ENCODE measurements at regions not wholly inside any gene's neighbourhood (a gene's known extent, or its start where the extent isn't known, plus 50 kb on each side); places are given as distances from the start of the nearest gene placed in this dataset.
"Not testable (repeated sequence)": the region's sequence is repeated elsewhere in the genome, so short reads cannot be mapped to it uniquely, and the experiment has no call there.

DNA sequence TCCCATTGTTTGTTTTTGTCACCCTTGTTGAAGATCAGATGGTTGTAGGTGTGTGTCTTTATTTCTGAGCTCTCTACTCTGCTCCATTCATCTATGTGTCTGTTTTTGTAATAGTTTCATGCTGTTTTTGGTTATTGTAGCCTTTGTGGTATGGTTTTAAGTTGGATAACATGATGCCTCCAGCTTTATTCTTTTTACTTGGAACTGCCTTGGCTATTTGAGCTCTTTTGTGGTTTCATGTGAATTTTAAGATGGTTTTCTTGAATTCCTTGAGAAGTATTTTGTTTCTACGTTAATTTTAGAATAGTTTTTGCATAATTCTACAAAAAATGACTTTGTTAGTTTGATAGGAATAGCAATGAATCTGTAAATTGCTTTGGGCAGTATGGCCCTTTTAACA is 170.0 kb upstream of the IGFBP3 start:
- no peak for DNase-seq

DNA sequence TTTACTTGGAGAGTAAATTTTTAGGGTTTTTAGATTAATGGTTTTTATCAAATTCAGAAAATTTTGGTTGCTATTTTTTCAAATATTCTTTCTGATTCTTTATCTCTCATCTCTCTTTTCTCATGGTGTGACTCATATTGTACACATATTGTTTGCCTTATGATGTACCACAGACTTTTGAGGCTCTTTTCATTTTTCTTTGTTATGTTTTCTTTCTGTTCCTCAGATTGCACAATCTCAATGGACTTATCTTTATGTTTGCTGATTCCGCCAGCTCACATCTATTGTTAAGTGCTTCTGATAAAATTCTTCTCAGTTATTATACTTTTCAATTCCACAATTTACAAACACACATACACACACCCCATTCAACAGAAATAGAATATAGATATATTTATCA is 168.2 kb upstream of the IGFBP3 start:
- DNase-seq = no peak

DNA sequence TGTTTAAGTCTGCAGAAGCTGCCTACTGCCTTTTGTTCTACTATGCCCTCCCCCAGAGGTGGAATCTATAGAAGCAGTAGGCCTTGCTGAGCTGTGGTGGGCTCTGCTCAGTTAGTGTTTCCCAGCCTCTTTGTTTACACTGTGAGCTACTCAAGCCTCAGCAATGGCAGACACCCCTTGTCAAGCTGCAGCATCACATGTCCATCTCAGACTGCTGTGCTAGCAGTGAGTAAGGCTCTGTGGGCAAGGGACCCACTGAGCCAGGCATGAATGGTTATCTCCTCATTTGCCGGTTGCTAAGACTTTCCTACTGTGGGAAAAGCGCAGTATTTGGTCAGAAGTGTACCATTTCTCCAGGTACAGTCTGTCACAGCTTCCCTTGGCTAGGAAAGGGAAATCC is 167.4 kb upstream of the IGFBP3 start:
- not testable (repeated sequence) for DNase-seq

DNA sequence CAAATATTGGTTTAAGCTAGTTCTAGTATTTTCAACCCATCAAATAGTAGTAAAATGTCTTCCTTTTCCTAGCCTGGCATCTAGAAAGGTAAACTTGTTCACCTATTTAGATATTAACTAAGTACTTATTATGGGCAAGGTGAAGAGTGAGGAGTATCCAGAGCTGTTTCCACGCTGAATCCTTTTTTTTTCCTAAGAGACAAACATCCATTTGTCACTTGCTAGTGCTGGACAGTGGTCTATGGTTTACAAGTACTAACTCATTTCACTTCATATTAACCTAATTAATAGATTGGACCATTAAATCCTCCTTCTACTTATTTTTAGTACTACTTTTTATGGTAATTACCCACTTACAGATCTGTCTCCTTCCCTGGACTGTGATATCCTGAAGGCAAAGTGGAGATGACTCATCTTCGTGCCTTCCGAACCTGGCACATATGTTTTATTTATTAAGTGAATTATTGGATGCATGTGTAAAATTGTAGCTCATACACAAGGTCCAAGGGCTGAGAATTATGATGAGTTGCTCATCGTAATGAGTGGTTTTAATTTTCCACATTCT is 159.6 kb upstream of the IGFBP3 start:
- no peak for DNase-seq

DNA sequence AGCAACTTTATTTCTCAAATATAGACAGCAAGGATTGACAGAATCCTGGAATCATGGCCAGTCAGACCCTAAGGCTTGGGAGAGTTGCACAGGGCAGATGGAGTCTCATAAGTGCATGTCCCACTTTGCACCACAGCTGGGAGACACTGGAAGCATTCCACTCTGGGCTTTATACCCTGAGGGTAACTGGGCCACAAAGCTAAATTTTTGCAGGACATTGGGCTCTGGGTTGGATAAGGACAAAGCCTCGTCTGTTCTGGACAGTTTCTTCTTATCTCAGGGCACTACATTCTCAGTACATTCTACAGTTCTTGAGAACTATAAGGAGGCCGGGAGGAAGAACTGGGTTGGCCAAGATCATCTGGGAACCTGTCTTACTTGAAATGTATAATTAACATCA is 158.3 kb upstream of the IGFBP3 start:
- no peak for DNase-seq

DNA sequence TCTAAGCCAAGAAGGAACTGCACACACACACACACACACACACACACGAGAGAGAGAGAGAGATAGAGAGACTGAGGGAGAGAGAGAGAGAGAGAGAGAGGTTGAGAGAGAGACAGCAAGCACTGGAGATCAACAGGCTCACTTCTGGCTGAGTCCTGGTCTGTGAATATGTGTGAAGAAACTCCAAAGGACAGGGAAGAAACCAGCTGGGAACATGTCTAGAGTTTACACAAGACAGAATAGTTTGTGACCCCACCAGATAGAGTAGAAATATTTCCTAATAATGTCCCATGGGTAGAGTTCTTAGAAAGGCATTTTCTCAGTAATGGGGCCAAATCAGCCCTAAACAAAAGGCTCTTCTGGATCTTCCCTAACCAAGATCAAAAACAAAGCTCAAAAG is 155.5 kb upstream of the IGFBP3 start:
- DNase-seq = no peak

DNA sequence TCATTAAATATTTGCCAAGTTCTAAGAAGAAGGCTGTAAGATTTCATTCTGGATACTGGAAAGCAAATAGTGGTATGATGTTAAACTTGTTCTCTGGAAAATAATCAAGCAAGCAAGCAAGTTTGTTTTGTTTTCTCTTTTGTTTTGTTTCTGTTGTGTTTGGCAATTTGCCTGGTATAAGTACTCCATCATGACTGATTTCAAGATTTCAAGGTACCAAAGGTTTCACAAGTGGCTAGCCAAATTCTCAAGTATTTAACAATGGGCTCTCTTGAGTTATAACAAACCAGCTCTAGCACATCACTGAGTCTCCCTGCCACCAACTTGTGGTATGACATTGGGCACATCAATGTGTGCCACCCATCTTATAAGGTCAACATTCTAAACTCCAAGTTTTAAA is 151.7 kb upstream of the IGFBP3 start:
- no peak for DNase-seq

DNA sequence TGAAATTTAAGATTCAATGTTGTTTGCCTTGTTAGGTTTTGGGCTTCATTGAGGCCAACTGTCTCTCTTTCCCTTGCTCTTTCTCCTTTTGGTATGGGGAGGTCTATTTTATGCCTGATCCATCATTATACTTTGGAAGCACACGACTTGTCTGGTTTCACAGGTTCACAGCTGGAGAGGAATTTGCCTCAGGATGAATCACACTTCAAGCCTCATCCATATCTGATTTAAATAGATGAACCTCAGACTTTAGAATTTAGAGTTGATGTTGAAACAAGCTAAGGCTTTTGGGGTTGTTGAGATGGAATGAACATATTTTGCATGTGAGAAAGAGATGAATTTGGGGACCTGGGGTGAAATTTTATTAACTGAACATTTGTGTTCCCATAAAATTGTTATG is 150.5 kb upstream of the IGFBP3 start:
- DNase-seq = no peak

DNA sequence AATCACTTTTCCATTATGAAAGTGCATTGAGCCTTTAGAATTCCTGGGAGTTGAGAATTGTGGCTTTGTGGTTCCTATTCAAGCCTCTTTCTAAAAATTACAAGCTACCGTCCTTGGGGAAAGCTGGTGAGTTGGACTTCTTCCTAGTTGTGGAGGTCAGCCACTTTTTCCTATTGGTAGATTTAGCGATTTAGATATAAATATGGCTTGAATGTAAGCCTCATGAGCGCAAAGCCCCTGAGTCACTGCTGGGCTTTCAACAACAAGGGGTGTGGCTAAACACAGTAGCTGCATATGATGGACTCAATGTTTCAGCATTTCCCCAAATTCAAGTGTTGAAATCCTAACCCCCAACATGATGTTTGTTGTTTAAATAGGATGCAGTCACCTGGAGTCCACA is 150.0 kb upstream of the IGFBP3 start:
- DNase-seq = no peak

DNA sequence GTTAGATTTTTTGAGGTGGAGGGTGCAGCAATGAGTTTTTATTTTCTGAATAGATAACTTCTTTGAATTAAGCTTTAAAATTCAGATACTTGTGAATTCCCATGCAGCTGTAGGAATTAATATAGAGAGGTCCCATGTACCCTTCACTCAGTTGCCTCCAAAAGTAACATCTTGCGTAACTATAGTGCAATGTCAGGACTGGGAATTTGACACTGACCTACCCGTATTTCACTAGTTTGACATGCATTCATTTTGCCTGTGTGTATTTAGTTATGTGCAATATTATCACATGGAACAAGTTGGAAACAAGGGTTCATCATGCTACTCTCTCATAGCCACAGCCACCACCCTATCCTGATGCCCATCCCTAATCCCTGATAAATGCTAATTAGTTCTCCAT is 147.1 kb upstream of the IGFBP3 start:
- no peak for DNase-seq

DNA sequence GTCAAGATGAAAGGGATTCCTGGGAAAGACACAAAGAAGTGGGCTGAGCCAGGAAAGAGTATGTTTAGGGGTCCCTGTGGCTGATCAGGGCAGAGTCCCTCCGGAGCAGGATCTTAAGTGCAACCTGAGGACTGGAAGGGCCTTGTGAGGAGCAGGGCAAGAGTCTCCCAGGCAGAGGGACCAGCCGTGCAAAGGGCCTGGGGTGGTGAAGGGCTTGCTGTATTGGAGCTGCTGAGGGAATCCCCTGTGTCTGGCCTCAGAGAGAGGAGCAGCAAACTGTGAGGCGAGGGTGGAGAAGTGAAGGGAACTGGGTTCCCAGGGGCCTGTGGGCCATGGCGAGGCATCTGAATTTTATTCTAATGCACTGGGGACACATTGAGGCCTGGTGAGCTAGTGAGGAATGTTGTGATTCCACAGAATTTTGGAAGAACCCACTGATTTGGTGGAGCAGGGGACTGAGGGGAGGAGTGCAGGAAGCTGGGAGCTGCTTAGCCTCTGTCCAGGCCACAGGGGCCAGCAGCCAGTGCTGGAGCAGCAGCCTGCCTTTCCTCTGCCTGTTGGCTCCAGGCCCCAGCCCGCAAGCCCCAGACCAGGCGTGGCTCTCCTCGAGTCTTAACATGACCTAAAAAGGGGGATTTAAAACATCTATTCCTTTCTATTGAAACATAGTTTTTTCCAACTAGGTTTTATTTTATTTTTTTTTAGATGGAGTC is 138.4 kb upstream of the IGFBP3 start:
- DNase-seq = no peak

DNA sequence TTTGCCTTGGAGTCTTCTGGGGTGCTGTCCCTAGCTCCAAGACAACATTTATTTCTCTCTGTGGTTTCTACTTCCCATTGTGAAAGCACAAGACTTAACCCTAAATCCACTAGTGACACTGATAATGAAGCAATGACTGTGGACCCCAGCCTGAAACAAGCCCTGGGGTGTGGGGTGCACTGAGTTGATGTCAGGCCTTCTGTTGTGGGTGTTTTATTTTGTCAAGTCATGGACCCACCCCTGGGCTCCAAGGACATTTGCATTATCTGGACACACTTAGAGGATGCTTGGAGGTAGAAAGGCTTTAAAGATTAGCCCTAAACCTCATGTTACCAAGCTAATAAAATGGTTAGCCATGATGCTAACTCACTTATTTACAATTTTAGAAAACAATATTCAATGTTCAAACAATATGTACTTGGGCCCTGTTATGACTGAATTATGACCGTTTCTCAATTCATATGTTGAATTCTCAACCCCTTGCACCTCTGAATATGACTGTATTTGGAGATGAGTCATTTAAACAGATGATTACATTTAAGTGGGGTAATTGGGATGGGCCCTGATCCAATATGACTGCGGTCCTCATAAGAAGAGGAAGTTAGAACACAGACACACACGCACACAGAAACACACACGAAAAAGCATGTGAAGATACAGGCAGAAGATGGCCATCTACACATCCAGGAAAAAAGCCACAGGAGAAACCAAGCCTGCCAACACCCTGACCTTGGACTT is 137.2 kb upstream of the IGFBP3 start:
- DNase-seq = no peak

DNA sequence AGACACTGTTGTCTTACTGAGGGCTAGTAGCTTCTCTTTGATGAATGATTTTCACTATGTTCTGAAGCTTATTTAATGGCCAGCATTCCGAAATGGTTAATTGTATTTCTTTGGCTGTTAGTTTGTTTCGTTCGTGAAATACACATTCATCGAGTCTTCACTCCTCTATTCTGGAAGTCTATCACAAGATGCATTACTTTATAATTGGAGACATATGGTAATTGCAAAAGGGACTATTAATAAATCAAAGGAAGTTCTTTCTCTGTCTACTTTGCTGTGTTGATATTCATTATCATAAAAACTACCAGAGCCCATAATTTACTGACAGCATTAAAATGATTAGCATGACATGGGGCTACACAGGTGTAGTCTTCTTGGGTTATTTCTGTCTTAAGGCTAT is 133.8 kb upstream of the IGFBP3 start:
- DNase-seq = no peak

DNA sequence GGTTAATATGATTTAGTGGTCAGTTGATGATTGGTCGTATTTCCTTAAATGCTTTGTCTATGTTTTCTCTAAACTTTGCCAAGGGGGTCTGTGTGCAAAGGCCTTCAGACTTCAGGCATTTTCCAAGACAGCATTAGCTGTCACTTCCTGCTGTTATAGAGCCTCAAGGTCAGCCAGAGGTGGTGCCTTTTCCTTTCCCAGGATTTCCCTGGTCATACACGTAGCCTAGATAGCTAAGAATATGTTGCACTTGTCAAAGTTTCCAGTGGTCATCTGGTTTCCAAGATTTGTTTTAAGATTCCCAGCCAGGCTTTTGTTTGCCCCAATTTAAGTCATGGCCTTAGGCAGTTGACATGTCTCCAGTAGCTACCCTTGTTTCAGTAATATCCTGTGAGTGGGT is 133.2 kb upstream of the IGFBP3 start:
- no peak for DNase-seq

DNA sequence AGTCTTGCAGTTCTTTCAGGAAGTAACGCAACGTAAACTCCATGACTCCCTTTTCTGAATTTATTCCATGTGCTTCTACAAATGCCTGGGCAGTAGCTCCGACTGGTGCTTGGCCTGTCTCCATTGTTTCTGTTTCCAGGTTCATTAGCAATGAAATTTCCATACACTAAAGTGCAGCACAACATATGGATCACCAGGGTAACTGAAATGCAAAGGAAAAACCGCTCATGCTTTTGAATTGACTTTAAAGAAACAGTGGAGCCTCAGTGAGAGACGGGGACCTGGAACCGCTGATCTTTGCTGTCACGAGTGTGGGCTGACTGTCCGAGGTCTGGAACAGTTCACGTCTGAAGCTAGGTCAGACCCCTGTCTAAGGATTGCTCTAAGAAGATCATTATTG is 126.5 kb upstream of the IGFBP3 start:
- DNase-seq = no peak

DNA sequence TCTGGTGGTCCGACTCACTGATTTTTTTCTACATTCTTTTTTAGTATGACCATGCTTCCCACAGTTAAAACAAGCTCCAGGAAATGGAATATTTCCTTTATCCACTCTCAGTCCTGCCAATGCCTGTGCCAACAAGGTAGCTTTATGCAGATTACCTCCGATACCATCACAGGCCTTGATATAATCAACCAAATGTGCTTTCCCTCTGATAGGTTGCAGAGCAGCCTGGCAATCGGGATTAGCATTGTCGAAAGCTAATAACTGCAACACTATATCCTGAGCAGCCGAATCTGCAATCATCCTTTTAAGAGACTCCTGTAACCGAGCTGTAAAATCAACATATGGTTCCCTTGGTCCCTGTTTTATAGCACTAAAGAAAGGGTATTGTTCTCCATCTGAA is 122.3 kb upstream of the IGFBP3 start:
- not testable (repeated sequence) for DNase-seq

DNA sequence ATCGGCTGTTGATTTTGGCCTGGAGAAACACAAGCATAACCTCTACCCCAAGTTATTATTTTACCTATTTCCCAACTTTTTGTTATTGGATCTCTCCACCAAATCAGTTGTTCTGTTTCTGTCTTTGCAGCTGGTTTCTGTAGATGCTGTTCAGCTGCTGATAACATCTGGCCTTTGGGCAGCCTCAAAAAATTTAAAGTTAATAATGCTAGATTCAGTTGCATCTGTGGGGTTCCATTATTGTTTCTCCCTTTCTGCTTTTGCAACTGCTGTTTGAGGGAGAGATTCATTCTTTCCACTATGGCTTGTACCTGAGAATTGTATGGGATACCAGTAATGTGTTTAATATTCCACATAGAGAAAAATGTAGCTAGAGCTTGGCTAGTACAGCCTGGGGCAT is 118.7 kb upstream of the IGFBP3 start:
- not testable (repeated sequence) for DNase-seq

DNA sequence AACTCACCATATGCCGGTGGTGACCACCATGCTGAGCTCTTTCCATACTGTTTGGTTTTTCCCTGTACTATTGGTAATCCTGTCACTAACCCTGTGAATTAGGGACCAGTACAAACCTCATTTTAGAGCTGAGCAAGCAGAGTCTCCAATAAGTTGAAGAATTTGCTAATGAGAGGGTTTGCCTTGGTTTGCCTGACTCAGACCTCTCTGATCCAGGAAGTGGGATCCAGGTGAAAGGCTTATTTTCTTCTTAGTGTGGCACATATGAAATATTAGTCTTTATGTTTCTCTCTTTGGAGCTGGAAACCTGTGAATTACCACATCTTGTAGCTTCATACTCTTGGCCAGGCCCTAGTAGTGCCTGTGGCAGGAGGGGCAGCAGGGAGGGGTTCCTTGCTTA is 114.1 kb upstream of the IGFBP3 start:
- DNase-seq = no peak

DNA sequence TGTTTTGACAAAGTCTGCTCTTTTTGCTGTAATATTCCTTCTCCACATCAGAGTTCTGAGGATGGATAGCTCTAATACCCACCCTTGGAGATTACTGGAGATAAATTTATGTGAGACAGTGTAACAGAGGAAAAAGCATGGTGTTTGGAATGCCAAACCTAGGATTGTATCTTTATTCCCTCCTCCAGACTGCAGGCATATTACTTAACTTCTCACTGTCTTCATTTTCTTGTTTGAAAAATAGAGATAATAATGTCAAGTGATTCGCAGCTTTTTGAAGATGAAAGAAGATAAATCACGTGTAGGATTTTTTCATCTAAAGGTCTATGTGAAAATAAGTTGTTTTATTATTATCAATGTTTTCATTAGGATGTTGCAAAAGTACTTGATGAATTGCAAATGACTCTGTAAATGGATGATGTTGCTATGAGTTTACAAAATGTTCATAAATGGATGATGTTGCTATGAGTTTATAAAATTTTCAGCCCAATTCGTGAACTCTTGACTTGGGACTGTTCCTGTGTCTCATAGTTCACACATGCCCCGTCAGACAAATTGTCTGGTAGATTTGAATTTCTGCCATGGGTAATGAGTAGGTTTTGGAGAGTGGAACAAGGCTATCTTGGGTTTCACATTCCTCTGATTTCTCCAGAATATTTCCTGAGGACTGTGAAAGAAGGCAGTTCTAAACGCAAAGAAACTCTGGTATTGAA is 113.1 kb upstream of the IGFBP3 start:
- DNase-seq = no peak

DNA sequence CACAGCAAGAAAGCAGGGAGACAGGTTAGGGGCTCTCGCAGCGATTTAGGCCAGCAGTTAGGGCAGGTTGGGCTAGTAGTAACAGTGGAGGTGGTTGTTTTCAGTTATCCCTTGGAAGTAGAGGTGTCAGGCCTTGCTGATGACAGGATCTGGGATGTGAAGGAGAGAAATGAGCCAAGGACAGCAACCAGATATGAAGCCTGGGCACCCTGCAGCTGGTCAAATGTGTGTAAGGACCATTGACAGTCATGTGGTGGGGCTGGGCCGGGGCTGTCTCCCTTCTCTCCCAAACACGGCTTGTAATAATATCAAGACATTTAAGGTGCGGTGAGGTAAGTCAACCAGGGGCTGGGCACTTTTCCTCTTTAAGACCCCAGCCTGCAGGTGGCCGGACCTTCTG is 112.5 kb upstream of the IGFBP3 start:
- DNase-seq = no peak

DNA sequence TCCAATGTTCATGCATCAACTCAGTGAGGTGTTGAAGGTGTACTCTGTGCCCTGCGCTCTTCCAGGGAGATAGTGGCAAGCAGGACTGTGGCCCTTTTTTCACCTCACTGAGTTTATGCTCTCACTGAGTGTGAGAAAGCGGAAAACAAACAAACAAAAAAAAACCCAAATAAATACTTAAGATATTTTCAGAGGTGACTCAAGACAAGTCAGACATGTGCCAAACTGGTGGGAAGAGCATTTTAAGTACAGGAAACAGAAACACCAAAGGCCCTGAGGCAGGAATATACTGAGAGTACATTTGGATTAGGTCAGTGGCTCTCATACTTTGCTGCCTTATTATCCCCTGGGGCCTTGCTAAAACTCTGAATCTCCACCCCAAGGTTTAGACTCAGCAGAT is 111.9 kb upstream of the IGFBP3 start:
- no peak for DNase-seq

DNA sequence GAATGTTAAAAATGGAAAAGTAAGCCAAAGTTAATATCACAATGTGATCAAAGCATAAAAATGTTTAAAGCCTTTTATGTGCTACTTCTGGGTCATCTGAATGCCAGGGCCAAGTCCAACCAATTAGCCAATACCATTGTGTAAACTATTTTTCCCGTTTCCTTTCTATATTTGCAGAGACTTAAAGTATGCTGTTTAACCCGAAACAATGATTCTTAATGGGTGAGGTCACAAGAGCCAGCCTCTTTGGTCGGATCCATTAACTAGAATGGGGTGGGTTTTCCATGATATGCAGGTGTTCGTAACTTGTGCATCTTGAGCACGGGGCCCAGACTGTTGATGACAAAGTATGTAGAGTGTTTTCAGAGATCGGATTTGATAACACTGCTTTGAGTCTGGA is 111.3 kb upstream of the IGFBP3 start:
- DNase-seq = no peak

DNA sequence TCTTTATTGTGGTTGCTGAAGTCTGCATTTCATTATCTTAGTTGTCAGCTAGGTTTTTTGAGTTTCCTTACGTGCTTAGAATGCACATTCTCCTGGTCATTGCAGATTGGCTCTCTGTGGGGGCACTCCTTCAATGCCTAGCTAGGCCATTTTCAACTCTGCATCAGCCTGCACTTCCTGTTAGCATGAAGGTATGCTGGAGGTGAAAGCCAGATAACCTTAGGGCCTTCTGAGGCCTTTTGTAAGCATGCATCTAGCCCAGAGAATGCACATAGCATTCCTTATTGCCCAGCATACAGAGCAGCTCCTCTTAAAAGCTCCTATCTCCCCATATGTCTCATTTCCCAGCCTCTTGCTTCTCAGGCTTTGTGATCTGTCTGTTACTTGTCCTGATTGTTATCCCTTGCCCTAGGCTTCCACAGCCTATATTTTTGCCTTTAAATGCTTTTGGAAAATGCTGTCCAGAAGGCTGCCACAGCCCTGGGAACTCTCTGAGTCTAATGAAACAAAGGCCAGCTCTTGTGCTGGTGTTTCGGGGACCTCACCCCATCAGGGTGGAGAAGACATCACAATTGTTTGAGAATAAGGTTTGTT is 108.1 kb upstream of the IGFBP3 start:
- DNase-seq = no peak

DNA sequence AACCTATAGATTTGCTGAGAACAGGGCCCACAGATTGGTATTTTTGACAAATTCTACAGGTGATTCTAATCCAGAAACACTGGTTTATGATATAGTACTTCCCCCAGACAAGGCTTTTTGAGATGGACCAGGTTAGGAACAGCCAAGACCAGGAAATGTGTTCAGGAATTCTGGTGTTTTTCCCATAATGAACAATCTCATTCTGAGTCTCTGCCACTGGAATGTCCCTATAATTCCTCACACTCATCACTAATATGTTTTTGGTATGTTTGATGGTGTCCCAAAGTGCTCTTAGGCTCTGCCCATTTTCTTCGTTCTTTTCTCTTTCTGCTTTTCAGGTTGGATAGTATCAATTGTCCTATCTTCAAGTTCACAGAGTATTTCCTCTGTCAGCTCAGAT is 107.2 kb upstream of the IGFBP3 start:
- no peak for DNase-seq

Measured in KG1 (cell line).